DOHH2 (cell line): ENCODE measurements at regions not wholly inside any gene's neighbourhood (a gene's known extent, or its start where the extent isn't known, plus 50 kb on each side); places are given as distances from the start of the nearest gene placed in this dataset.

Experiments
- EZH2phosphoT487 ChIP-seq: fragments of 200-600 bp; sonication (generic); IDR thresholded peaks from 2 replicates; pipeline ENCODE4 v1.6.1; 2017; ENCODE audit warnings: borderline replicate concordance, mild to moderate bottlenecking, antibody characterized with exemption, low read length, moderate library complexity, mixed read lengths
- TF ChIP-seq, protein P1 (sequence below): fragments of 200-600 bp; sonication (generic); IDR thresholded peaks from one replicate; pipeline ENCODE4 v1.5.1; 2014; ENCODE audit warnings: antibody characterized with exemption, mild to moderate bottlenecking, low read depth, low read length; ENCODE audit not compliant: poor library complexity, severe bottlenecking

DNA sequence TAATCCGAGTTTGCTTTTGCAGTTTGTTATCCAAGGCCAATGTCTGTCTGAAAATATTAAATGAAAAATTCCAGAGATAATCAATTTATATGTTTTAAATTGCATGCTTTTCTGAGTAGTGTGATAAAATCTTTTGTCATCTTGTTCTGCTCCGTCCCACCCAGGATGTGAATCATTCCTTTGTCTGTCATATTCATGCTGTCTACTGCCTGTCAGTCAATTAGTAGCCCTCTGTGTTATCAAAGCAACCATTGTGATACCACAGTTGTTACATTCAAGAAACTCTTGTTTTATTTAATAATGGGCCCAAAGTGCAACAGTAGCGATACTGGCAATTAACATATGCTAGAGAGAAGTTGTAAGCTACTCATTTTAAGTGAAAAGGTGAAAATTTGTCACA, 819.3 kb downstream of the BRINP3 start:
- TF ChIP-seq, protein P1, sequence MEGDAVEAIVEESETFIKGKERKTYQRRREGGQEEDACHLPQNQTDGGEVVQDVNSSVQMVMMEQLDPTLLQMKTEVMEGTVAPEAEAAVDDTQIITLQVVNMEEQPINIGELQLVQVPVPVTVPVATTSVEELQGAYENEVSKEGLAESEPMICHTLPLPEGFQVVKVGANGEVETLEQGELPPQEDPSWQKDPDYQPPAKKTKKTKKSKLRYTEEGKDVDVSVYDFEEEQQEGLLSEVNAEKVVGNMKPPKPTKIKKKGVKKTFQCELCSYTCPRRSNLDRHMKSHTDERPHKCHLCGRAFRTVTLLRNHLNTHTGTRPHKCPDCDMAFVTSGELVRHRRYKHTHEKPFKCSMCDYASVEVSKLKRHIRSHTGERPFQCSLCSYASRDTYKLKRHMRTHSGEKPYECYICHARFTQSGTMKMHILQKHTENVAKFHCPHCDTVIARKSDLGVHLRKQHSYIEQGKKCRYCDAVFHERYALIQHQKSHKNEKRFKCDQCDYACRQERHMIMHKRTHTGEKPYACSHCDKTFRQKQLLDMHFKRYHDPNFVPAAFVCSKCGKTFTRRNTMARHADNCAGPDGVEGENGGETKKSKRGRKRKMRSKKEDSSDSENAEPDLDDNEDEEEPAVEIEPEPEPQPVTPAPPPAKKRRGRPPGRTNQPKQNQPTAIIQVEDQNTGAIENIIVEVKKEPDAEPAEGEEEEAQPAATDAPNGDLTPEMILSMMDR = no peak
- no peak for TF ChIP-seq EZH2phosphoT487
